ENCODE measurements at regions not wholly inside any gene's neighbourhood (a gene's known extent, or its start where the extent isn't known, plus 50 kb on each side); places are given as distances from the start of the nearest gene placed in this dataset.
"Not testable (repeated sequence)": the region's sequence is repeated elsewhere in the genome, so short reads cannot be mapped to it uniquely, and the experiment has no call there.

- DNase-seq: no peak
These were observed 396.2 kb upstream of the NAALADL2 start for GRCh38 chr3:174462916-174463315.

GRCh38 chr3:174465177-174465576 lies 394.0 kb upstream of the NAALADL2 start:
- DNase-seq: no peak

- DNase-seq: no peak
These were observed 392.6 kb upstream of the NAALADL2 start for GRCh38 chr3:174466471-174467054.

DNA sequence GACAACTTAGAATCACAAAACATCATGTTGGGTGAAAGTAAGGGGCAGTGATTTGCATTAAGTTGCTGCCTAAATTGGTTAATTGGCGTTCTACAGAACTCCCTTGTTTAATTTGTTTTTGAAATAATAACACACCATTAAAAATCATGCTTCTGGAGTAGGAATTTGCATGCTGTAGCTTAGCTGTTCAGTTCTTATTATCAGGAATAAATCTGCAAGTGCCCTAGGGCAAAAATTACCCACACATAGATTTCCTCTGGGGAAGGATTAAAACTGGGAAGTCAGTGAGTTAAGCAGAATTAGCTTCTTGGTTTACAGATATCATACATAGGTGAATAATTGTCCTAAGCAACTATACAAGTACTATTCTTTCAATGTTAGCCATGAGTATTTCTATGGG lies 381.6 kb upstream of the NAALADL2 start:
- DNase-seq: no peak

DNA sequence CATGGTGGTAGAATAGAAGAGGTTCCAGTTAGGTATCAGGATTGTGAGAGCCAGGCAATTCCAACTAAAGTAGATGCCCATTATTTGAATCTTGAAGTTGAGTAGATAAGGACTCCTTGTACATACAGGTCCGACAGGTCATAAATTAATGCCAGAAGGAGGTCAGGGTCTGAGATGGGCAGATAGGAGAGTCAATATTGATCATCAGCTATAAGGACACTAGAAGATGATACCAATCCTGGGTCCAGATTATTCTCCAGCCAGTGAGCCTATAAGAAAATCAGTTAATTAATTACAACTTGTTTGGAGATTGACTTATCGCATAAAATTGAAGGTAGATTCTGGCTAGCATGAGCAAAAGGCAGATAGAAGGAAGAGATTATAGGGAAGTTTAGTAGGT lies 378.4 kb upstream of the NAALADL2 start:
- DNase-seq: no peak

GRCh38 chr3:174482541-174482940 lies 376.6 kb upstream of the NAALADL2 start:
- no peak for DNase-seq

DNA sequence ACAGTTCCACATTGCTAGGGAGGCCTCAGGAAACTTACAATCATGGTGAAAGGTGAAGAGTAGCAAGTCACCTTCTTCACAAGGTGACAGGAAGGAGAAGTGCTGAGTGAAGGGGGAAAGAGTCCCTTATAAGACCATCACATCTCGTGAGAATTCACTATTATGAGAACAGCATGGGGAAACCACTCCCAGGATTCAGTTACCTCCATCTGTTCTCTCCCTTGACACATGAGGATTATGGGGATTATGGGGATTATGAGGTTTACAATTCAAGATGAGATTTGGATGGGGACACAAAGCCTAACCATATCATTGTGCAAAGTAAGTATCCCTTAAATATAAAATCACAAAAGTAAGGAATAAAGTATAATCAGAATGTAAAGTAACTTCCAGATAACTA lies 375.9 kb upstream of the NAALADL2 start:
- DNase-seq: no peak

- not testable (repeated sequence) for DNase-seq
These were observed 375.3 kb upstream of the NAALADL2 start for GRCh38 chr3:174483856-174484255.

GRCh38 chr3:174488527-174488926 lies 370.6 kb upstream of the NAALADL2 start:
- DNase-seq: no peak

GRCh38 chr3:174495311-174495710 lies 363.8 kb upstream of the NAALADL2 start:
- no peak for DNase-seq

GRCh38 chr3:174495928-174496327 lies 363.2 kb upstream of the NAALADL2 start:
- DNase-seq: no peak

DNA sequence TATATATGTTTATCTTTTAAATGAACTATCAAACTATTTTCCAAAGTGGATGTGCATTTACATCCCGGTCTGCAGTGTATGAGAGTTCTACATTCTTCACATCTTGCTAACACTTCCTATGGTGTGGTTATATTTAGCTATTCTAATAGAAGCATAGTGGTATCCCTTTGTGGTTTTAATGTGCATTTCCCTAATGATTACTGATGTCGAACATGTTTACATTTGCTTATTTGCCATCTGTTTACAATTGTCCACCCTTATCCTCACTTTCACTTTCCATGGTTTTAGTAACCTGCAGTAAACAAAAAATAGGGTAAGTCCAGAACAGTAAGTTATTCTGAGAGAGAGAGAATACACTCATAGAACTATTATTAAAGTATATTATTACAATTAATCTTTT lies 360.5 kb upstream of the NAALADL2 start:
- DNase-seq: no peak

DNA sequence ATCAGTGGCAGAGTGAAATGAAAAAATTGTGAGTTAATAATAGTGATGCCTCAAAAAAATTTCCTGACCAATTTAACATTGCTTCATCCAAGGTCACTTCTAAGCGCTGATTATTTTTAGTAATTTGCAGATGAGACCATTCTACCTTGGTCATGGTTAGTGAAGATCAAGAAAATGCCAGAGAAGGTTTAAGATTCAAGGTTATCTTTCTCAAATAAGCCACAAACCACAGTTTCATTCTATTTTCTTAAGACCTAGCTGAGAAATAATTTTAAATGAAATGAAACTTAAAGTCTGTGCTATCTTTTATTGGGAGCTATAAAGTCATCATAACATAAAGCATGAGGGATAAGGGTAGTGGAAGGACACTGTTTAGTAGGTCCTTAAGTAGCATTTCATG lies 353.9 kb upstream of the NAALADL2 start:
- no peak for DNase-seq

DNA sequence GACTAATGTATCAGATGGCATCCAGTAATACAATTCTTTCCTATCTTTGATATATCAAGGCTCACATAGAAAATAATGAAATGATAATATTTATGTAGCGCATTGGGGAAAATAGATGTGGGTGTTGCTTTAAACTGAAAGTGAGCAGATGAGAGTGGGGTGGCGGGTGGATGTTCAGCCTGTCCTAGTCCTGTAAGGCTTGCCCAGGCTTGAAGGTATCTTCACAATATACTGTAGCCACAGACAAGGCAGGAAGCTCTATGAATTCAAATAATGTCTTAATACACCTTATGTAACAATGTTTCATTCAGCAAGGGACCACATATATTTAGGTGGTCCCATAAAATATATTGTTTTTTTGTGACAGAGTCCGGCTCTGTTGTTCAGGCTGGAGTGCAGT lies 334.9 kb upstream of the NAALADL2 start:
- no peak for DNase-seq

DNA sequence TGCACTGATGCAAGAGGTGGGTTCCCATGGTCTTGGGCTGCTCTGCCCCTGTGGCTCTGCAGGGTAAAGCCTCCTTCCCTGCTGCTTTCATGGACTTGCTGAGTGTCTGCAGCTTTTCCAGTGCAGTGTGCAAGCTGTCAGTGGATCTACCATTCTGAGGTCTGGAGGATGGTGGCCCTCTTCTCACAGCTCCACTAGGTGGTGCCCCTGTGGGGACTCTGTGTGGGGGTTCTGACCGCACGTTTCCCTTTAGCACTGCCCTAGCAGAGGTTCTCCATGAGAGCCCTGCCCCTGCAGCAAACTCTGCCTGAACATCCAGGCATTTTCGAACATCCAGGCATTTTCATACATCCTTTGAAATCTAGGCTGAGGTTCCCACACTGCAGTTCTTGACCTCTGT lies 329.8 kb upstream of the NAALADL2 start:
- DNase-seq: no peak

GRCh38 chr3:174531262-174531982 lies 327.7 kb upstream of the NAALADL2 start:
- DNase-seq: no peak

- DNase-seq: no peak
These were observed 326.9 kb upstream of the NAALADL2 start for GRCh38 chr3:174532216-174532615.

GRCh38 chr3:174532776-174533175 lies 326.4 kb upstream of the NAALADL2 start:
- no peak for DNase-seq

DNA sequence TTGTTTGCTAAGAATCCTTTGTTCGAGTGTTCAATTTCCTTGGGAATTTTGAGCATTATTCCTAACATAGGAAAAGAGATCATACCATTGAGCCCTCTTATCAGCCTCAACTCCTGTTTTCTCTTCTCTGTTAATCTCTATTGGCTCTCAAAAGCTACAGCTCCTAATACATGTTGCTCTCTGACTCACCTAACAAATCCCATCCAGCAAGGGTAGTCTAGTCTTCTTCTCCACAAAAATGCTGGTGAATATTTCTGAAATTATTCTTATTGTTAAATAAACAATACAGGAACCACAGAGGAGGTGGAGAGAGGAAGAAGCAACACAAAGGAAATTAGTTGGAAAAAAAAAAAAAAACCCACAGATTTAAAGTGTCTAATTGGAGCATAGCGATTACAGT lies 325.8 kb upstream of the NAALADL2 start:
- DNase-seq: no peak

DNA sequence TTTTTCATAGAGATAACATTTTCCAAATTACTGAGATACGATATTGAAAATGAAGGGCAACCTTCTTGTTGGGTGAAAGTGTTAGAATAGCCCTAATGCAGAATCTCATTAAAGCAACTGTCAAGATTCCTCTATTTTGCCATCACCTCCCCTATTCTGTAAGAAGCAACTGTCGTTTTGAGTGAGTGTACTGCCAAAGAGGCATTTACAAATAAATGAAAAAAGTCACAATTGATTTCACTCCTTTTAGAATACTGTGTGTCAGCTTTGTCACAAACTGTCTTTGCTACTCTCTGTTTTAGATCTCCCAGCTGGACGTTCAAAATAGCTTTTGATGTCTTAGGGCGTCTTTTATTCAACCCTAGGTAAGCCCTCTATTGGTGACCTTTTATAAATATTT lies 322.8 kb upstream of the NAALADL2 start:
- DNase-seq: no peak

DNA sequence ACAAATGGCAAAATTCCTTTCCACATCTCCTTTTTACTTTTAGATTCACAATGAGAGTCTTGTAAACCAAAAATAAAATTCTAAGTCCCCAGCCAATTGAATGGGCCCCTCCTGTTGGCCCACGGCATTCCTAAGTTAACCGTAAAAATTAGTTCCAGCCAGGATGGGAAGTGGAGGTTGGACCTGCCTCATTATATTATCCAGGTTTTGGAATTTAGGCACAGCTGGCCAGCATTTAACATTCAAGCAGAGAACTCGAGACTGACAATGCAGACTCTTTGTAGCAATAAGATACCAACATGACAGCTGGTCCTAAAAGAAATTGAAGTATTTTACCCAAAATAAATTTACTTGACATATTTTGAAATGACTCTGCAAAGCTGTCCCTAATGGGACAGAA lies 321.0 kb upstream of the NAALADL2 start:
- DNase-seq: no peak

DNA sequence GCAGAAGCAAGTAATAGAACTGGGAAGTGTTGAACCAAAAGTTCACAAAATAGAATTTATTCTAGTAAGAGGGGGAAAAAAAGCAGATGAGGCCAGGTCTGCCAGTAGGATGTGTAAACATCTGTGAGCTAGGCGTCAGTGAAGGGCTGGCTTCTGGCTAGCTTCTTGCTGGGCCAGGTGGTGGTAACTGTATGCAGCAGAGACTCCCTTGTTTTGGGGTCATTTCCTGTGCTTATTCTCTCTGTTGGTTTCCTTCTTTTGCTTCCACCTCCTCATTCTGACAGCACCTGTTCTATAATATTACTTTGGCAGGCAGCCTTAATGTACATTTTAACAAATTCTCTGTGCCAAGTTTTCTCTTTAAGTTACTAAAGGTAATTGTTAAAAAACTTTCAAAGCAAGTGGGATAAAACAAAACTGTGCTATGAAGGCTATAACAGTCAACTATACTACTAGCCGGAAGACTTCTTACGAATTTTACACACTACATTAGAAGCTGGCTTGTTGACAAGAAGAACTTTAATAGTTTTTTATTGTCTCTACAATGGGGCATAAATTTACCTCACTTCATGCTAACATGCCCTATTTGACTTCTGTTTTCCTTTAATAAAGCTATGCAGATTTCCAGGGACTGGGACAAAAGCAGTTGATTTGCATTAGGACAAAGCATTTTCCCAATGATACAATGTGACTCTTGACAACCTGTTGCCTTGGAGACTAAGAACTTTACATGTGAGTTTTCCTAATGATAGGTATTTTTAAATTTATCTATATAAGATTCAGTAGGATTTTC lies 318.8 kb upstream of the NAALADL2 start:
- DNase-seq: no peak

GRCh38 chr3:174541708-174542315 lies 317.3 kb upstream of the NAALADL2 start:
- DNase-seq: no peak

All from CD4-positive, alpha-beta T cell treated with Interferon alpha-2 for 1 hour (primary cell).